ENCODE measurements at regions not wholly inside any gene's neighbourhood (a gene's known extent, or its start where the extent isn't known, plus 50 kb on each side); places are given as distances from the start of the nearest gene placed in this dataset.

- TF ChIP-seq CTCF (IDR thresholded peaks at IDR 0.05; ENCODE audit: insufficient read depth, low read length) (no peak), POLR2AphosphoS5 (IDR thresholded peaks at IDR 0.05; ENCODE audit: low read depth) (no peak), REST (IDR thresholded peaks at IDR 0.05; ENCODE audit: insufficient replicate concordance, low read depth) (no peak), GABPA (IDR thresholded peaks at IDR 0.05; ENCODE audit: low read depth) (no peak), SPI1 (IDR thresholded peaks at IDR 0.05; ENCODE audit: borderline replicate concordance, low read depth) (no peak)
These were observed 927.3 kb downstream of the DIAPH3 start for GRCh38 chr13:59236309-59236919.

Measured in HL-60 (cell line).